GM23338 (cell line): ENCODE measurements at regions not wholly inside any gene's neighbourhood (a gene's known extent, or its start where the extent isn't known, plus 50 kb on each side); places are given as distances from the start of the nearest gene placed in this dataset.

ENCODE experiments used
- ATAC-seq: fragments of 200-7000 bp; cut with Tn5 transposase; 3 replicates; pipeline ENCODE4 v1.9.1; 2020
- DNase-seq: peaks from one replicate; pipeline ENCODE4 v3.0.0-alpha.2; 2015; ENCODE audit warnings: low spot score
- H2AFZ ChIP-seq: fragments of 200-600 bp; sonication (generic); 2 replicates; pipeline ENCODE4 v1.8.0; 2016; ENCODE audit warnings: antibody characterized with exemption, mild to moderate bottlenecking, moderate library complexity
- H3F3A ChIP-seq: fragments of 200-600 bp; sonication (generic); replicated peaks from 2 replicates; pipeline ENCODE4 v1.8.0; 2017; ENCODE audit warnings: antibody characterized with exemption, mixed run types, low read depth
- H3K27ac ChIP-seq: fragments of 200-600 bp; sonication (generic); 2 replicates; pipeline ENCODE4 v1.6.1; 2016; ENCODE audit warnings: low read depth
- H3K27me3 ChIP-seq: fragments of 200-600 bp; sonication (generic); 2 replicates; pipeline ENCODE4 v1.8.0; 2016; ENCODE audit warnings: mild to moderate bottlenecking, mixed run types, moderate library complexity; ENCODE audit not compliant: insufficient read depth
- H3K36me3 ChIP-seq: fragments of 200-600 bp; sonication (generic); 2 replicates; pipeline ENCODE4 v1.8.0; 2016; ENCODE audit warnings: mild to moderate bottlenecking; ENCODE audit not compliant: insufficient read depth
- H3K4me1 ChIP-seq: fragments of 200-600 bp; sonication (generic); 2 replicates; pipeline ENCODE4 v1.8.0; 2016; ENCODE audit warnings: mild to moderate bottlenecking, moderate library complexity; ENCODE audit not compliant: insufficient read depth
- H3K4me2 ChIP-seq: fragments of 200-600 bp; sonication (generic); 2 replicates; pipeline ENCODE4 v1.7.1; 2017; ENCODE audit warnings: mixed run types
- H3K4me3 ChIP-seq: fragments of 200-600 bp; sonication (generic); 2 replicates; pipeline ENCODE4 v1.6.1; 2016; ENCODE audit warnings: mixed run types
- H3K79me2 ChIP-seq: fragments of 200-600 bp; sonication (generic); replicated peaks from 2 replicates; pipeline ENCODE4 v1.8.0; 2017; ENCODE audit warnings: mild to moderate bottlenecking; ENCODE audit not compliant: insufficient read depth
- H3K9me2 ChIP-seq: fragments of 200-600 bp; sonication (generic); 2 replicates; pipeline ENCODE4 v1.8.0; 2017; ENCODE audit not compliant: insufficient read depth
- H4K20me1 ChIP-seq: fragments of 200-600 bp; sonication (generic); replicated peaks from 2 replicates; pipeline ENCODE4 v1.8.0; 2017; ENCODE audit warnings: mild to moderate bottlenecking; ENCODE audit not compliant: insufficient read depth
- H3K27ac Mint-ChIP-seq: 2 replicates; pipeline ENCODE4 v1.8.0; 2020; ENCODE audit warnings: inconsistent platforms, mild to moderate bottlenecking, moderate library complexity, mixed read lengths
- H3K27me3 Mint-ChIP-seq: 3 replicates; pipeline ENCODE4 v1.8.0; 2022; ENCODE audit warnings: low read depth, mild to moderate bottlenecking, moderate library complexity, mixed read lengths, inconsistent platforms; ENCODE audit not compliant: insufficient read depth, poor library complexity
- H3K36me3 Mint-ChIP-seq: 3 replicates; pipeline ENCODE4 v1.8.0; 2021; ENCODE audit warnings: low read depth, mild to moderate bottlenecking, inconsistent platforms, moderate library complexity, mixed read lengths
- H3K4me1 Mint-ChIP-seq: 3 replicates; pipeline ENCODE4 v1.8.0; 2020; ENCODE audit warnings: mild to moderate bottlenecking, inconsistent platforms, mixed read lengths
- H3K4me3 Mint-ChIP-seq: 3 replicates; pipeline ENCODE4 v1.8.0; 2021; ENCODE audit warnings: moderate library complexity, mild to moderate bottlenecking, inconsistent platforms, mixed read lengths
- H3K9me3 Mint-ChIP-seq: 3 replicates; pipeline ENCODE4 v1.8.0; 2020; ENCODE audit warnings: moderate library complexity, mild to moderate bottlenecking, inconsistent platforms, mixed read lengths
- EZH2phosphoT487 ChIP-seq: fragments of 200-600 bp; sonication (generic); IDR thresholded peaks from one replicate; pipeline ENCODE4 v1.8.1; 2018; ENCODE audit warnings: antibody characterized with exemption; ENCODE audit not compliant: unreplicated experiment
- JUNB ChIP-seq: IDR thresholded peaks from one replicate; pipeline ENCODE4 v1.6.1; 2016; ENCODE audit warnings: antibody characterized with exemption; ENCODE audit not compliant: unreplicated experiment
- NANOG ChIP-seq: IDR thresholded peaks from 2 replicates; pipeline ENCODE4 v1.6.1; 2016; ENCODE audit warnings: antibody characterized with exemption, borderline replicate concordance
- POLR2AphosphoS5 ChIP-seq: IDR thresholded peaks from 2 replicates; pipeline ENCODE4 v1.6.1; 2016; ENCODE audit warnings: antibody characterized with exemption, low read depth
- ZNF114 ChIP-seq: fragments of 250-450 bp; sonication (Bioruptor Pico); IDR thresholded peaks from 2 replicates; pipeline ENCODE4 v1.5.0; 2020; ENCODE audit warnings: mild to moderate bottlenecking, moderate library complexity
- TF ChIP-seq, protein P1 (sequence below): IDR thresholded peaks from one replicate; pipeline ENCODE4 v1.6.1; 2018; ENCODE audit warnings: antibody characterized with exemption; ENCODE audit not compliant: unreplicated experiment
- TF ChIP-seq, protein P2 (sequence below), 2 experiments: fragments of 200-600 bp in 1 of 2; sonication (generic) in 1 of 2; conservative IDR thresholded peaks; 2 replicates each; pipeline versions ENCODE4 v1.5.1 to v1.6.1; 2016 to 2017; ENCODE audit warnings: antibody characterized with exemption in 2 of 2, low read depth in 2 of 2, mild to moderate bottlenecking in 2 of 2, moderate library complexity in 1 of 2

DNA sequence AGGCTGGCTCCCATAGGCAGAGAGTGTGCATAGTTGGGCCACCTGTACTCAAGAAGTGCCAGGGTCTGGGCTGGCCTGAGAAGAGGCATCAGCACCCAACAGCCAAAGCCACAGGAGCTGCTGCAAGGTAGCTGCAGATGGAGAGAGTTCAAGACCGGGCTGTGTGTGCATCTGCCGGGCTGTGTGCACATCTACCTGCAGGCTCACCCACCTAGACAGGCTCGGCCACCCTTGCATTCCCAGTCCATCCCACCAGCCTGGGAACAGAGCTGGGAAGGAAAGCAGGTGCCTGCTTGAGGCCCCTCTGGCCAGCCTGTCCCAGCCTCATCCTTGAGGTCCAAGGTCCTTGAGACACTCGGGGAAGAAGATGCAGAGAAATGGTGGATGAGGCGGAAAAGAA is 194.4 kb upstream of the AJAP1 start (continued):
- TF ChIP-seq, protein P1, sequence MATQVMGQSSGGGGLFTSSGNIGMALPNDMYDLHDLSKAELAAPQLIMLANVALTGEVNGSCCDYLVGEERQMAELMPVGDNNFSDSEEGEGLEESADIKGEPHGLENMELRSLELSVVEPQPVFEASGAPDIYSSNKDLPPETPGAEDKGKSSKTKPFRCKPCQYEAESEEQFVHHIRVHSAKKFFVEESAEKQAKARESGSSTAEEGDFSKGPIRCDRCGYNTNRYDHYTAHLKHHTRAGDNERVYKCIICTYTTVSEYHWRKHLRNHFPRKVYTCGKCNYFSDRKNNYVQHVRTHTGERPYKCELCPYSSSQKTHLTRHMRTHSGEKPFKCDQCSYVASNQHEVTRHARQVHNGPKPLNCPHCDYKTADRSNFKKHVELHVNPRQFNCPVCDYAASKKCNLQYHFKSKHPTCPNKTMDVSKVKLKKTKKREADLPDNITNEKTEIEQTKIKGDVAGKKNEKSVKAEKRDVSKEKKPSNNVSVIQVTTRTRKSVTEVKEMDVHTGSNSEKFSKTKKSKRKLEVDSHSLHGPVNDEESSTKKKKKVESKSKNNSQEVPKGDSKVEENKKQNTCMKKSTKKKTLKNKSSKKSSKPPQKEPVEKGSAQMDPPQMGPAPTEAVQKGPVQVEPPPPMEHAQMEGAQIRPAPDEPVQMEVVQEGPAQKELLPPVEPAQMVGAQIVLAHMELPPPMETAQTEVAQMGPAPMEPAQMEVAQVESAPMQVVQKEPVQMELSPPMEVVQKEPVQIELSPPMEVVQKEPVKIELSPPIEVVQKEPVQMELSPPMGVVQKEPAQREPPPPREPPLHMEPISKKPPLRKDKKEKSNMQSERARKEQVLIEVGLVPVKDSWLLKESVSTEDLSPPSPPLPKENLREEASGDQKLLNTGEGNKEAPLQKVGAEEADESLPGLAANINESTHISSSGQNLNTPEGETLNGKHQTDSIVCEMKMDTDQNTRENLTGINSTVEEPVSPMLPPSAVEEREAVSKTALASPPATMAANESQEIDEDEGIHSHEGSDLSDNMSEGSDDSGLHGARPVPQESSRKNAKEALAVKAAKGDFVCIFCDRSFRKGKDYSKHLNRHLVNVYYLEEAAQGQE: no peak
- TF ChIP-seq NANOG (no peak), POLR2AphosphoS5 (no peak)

DNA sequence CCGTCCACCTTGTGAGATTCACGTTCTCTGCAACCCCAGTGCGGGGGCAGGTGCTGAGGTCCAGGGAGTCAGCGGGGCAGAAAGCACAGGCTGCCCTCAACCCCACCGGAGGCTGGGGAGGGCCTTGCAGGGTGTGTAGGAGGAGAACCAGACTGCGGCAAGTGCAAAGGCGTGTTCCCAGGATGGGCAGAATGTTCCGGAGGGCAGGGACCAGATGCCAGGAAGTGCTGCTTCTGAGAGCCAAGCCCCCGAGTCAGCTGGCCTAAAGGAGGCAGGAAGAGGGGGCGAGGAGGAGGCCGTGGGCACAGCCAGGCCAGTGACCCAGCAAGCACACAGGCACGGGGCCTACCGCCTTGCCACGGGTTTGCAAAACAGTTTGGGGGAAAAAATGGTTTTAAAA is 193.8 kb upstream of the AJAP1 start:
- Histone ChIP-seq H3K79me2 (no peaks in the 10 kb centered on the region), H2AFZ (no peak overlapping the region), H3K4me3 (no peak overlapping the region), H3F3A (no peaks in the 10 kb centered on the region), H4K20me1 (no peaks in the 10 kb centered on the region), H3K4me2 (no peak overlapping the region), H3K4me1 (no peaks in the 10 kb centered on the region), H3K9me2 (no peaks in the 10 kb centered on the region), H3K27me3 (no peaks in the 10 kb centered on the region), H3K27ac (no peak overlapping the region), H3K36me3 (peaks cover 4% of the 10 kb centered on the region; the same call in 1 of the 2 replicates)
- no peak for DNase-seq
- Mint-ChIP-seq H3K9me3 (peaks cover 97% of the 10 kb centered on the region), H3K4me3 (no peak overlapping the region), H3K36me3 (peaks cover 31% of the 10 kb centered on the region), H3K27me3 (peaks cover 2% of the 10 kb centered on the region), H3K4me1 (no peaks in the 10 kb centered on the region), H3K27ac (no peak overlapping the region)
- TF ChIP-seq EZH2phosphoT487 (no peak), NANOG (no peak)
- ATAC-seq: no peak

DNA sequence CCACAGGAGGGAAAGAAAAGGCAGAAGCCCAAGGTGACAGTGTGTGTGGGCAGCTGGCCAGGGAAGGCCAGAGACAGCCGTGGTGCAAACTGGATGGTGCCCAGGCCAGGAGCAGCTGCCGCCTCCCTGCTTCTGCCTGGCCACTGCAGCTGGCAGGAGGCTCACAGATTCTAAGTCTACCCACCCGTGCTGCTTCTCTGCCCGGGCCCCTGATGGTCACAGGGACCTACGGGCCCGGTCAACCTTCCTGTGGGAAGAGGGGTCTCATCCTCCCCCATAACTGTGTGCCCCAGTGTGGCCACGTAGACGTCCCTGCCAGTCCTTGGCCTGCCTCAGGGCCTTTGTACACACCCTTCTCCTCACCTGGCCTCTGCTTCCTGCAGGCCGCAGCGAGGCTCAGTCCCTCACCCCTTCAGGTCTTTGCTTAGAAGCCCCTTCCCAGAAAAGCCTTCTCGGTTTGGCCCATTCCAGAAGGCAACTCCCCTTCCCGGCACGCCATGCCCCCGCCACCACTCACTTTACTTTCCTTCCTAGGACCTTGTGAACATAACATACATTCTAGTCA is 192.6 kb upstream of the AJAP1 start:
- no peaks in the 10 kb centered on the region for H3K4me1 ChIP-seq
- DNase-seq (no peak), ATAC-seq (no peak)
- no peaks in the 10 kb centered on the region for H3K27me3 ChIP-seq
- H3K9me3 Mint-ChIP-seq: peaks cover 97% of the 10 kb centered on the region
- H3K36me3 Mint-ChIP-seq: peaks cover 27% of the 10 kb centered on the region
- H3F3A ChIP-seq: no peaks in the 10 kb centered on the region
- H3K4me3 ChIP-seq: no peak overlapping the region
- no peaks in the 10 kb centered on the region for H3K9me2 ChIP-seq
- H3K36me3 ChIP-seq: peaks cover 4% of the 10 kb centered on the region; the same call in 1 of the 2 replicates
- H3K27me3 Mint-ChIP-seq: peaks cover 3% of the 10 kb centered on the region
- no peaks in the 10 kb centered on the region for H3K79me2 ChIP-seq
- H3K4me1 Mint-ChIP-seq: no peaks in the 10 kb centered on the region
- H2AFZ ChIP-seq: no peak overlapping the region
- TF ChIP-seq POLR2AphosphoS5 (no peak), ZNF114 (no peak), JUNB (no peak)
- TF ChIP-seq, protein P2, sequence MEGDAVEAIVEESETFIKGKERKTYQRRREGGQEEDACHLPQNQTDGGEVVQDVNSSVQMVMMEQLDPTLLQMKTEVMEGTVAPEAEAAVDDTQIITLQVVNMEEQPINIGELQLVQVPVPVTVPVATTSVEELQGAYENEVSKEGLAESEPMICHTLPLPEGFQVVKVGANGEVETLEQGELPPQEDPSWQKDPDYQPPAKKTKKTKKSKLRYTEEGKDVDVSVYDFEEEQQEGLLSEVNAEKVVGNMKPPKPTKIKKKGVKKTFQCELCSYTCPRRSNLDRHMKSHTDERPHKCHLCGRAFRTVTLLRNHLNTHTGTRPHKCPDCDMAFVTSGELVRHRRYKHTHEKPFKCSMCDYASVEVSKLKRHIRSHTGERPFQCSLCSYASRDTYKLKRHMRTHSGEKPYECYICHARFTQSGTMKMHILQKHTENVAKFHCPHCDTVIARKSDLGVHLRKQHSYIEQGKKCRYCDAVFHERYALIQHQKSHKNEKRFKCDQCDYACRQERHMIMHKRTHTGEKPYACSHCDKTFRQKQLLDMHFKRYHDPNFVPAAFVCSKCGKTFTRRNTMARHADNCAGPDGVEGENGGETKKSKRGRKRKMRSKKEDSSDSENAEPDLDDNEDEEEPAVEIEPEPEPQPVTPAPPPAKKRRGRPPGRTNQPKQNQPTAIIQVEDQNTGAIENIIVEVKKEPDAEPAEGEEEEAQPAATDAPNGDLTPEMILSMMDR (conservative IDR thresholded peaks at IDR 0.05; ENCODE audit: low read depth in 2 of 2): no peak
- H4K20me1 ChIP-seq: no peaks in the 10 kb centered on the region
- H3K4me2 ChIP-seq: no peak overlapping the region
- no peak overlapping the region for H3K27ac Mint-ChIP-seq
- H3K27ac ChIP-seq: no peak overlapping the region
- no peak overlapping the region for H3K4me3 Mint-ChIP-seq
